GM18909 (cell line): ENCODE measurements at regions not wholly inside any gene's neighbourhood (a gene's known extent, or its start where the extent isn't known, plus 50 kb on each side); places are given as distances from the start of the nearest gene placed in this dataset.

Source experiments
- ATAC-seq: cut with Tn5 transposase; IDR thresholded peaks from one replicate; pipeline ENCODE4 v1.9.1; 2021; ENCODE audit warnings: mild to moderate bottlenecking; ENCODE audit not compliant: unreplicated experiment, poor library complexity

DNA sequence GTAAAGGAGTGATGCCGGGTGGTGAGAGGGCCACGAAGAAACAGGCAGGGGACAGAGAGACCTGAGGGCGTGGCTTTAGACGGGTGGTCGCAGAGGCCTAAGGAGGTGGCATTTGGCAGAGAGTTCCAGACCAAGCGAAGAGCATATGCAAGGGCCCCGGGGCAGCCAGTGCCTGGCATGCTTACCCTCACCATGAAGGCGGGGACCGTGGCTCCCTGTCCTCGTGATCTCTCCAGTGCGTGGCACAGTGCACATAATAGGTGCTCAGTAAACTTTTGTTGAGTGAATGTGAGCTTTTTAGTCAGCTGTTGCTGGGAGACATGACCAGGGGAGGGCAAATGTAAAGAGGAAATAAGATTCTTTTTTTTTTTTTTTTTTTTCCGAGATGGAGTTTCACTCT is 245.6 kb upstream of the GSE1 start:
- ATAC-seq: no peak

DNA sequence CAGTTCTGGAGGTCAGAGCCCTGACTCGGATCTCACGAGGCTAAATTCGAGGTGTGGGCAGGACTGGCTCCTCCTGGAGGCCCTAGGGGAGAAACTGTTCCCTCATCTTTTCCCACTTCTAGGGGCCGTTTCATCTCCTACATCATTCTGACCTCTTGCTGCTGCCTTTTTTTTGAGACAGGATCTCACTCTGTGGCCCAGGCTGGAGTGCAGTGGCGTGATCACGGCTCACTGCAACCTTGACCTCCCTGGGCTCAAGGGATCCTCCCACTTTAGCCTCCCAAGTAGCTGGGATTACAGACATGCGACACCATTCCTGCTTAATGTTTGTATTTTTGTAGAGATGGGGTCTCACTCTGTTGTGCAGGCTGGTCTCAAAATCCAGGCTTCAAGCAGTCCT is 244.1 kb upstream of the GSE1 start:
- no peak for ATAC-seq

DNA sequence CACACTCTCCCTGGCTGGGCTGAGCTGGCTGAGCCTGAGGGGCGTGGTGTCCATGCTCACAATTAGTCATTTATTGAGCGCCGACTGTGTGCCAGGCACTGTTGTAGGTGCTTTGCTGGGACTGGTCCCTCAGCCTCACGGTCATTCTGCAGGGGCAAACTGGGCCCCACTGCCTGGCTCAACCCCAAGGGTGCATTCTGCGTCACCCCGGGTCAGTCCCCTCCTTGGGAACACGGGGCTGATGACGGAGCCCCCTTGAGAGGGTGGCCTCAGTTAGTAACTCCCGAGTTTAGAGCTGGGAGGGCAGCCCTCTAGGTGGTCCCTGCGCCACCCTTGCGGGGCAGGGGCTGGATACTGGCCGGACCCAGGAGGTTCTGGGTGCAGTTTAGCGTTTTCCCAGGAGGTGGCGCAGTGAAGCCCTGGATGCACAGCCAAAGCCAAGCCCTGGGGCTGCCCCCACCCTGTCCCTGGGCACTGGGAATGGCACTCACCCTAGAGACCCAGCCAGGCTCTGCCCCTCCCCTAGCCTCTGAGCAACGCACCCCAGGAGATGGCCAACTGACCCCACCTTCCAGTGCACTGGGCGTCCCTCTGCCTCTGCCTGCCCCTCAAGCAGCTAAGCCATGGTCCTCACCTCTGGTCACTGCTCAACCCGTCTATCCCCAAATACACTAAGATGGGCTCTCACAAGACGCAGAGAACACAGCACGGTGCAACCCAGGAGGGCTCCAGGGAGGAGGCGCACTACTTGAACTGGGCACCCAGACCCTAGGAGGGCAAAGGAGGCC is 243.2 kb upstream of the GSE1 start:
- ATAC-seq: no peak

DNA sequence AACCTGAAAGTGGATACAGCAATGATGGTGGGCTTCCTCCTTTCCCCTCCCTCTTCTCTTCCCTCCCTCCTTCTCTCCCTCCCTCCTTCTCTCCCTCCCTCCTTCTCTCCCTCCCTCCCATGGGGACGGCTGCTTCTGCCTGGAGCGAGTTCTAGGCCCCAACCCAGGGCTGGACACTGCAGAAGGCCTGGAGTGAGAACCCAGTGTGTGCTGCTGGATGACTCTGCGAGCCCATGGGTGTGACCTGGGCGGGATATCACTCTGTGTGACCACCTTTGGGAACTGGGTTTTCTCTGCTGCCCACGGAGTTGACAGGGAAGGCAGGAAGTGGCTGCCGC is 242.6 kb upstream of the GSE1 start:
- no peak for ATAC-seq

DNA sequence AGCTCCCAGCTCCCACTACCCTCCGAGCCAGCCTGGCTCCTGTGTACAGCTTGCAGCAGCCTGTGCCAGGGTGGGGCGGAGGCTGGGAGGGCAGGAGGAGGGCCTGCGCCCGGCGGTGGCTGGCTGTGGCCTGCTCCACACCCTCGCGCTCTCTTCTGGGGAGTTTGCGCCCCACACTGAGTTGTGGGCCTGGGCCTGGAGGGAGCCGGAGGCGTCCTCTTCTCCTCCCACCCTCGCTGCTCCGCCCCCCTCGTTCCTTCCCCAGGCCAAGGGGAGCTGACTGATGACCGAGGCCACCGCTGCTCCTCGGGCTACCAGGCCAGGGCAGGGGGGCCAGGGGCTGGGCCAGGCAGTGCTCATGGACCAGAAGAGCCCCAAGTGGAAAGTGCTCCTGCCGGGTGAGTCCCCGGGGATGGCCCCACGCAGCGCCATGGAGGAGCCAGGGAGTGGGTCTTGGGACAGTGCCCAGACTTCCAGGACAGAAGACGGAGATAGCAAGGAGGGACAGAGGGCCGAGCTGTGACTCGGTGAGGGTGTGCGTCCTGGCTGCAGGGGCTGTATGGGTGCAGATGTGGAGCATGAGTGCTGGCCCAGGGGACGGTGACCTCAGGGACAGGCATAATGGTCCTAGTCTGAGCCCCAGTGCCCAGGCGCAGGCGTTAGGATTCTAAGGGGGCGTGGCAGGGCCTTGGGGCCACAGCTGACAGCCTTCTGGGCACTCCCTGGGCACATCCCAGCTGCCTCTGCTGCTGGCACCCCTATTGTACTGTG is 242.1 kb upstream of the GSE1 start:
- ATAC-seq: no peak

DNA sequence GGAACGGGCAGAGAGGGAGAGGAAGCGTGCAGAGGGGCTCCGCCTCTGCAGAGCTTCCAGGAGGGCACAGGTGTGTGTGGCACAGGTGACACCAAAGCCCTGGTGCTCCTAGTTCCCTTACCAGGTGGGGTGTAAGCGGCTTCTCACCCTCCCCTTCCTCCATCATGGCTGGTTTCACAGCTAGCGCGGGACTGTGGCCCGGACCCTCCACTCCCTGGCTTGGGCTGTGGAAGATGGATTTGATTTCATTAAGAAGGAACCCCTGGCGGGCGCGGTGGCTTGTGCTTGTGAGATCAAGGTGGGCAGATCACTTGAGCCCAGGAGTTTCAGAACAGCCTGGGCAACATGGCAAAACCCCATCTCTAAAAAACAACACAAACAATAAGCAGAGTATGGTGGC is 241.2 kb upstream of the GSE1 start:
- no peak for ATAC-seq

DNA sequence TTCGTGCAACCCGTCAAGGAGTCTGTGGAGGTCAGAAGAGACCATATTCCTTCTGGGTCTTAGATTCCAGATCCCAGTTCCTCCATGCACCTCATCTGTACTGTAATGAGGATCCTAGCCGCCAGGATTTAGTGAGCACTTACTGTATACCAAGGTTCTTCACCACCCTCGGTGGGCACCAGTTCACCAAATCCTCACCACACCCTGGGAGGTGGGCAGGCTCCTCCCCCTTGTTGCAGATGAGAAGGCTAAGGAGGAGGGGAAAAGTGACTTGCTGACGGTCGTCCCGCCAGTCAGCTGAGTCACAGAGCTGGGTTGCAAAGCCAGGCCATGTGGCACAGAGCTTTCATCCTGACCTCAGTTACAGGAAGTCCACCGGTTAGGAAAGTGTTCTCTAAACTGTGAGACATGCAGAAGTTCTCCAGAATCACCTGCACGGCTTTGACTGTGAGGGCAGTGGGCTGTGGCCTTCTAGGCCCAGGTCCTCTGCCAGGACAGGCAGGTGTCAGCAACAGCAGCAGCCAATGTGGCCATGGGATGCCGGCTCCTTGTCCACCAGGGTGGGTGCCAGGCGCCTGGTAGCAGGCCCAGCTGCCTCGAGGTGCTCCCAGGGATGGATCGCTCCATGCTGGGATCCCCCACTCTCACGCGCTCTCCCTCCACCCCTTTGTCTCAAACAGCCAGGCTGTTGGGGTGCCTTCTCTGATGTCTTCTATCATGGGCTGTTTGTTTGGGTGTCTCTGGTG is 240.3 kb upstream of the GSE1 start:
- no peak for ATAC-seq

DNA sequence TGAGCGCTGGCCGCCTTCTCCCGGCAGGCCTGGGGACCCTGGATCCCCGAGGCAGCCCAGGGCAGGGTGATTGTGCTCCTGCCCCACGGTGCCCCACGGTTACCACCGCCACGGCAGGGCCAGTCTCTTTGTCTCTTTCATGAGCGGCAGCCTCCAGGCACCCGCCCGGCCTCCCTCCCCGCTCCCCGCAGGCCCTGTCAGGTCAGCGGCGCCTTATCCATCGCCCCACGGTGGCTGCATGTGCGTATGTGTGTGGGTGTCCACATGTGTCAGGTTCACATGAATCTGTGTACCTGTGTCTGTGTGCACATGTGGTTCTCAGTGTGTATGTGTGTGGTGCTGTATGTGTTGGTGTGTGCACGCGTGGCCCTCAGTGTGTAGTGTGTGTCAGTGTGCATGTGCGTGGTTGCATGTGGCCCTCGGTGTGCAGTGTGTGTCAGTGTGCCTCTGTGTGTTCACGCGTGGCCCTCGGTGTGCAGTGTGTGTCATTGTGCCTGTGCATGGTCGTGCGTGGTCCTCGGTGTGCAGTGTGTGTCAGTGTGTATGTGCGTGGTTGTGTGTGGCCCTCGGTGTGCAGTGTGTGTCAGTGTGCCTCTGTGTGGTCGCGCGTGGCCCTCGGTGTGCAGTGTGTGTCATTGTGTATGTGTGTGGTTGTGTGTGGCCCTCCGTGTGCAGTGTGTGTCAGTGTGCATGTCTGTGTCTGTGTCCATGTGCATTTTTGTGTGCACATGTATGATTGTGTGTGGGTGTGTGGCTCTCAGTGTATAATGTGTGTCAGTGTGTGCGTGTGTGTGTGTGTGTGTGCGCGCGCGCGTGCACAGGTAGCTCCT is 239.2 kb upstream of the GSE1 start:
- ATAC-seq: no peak

DNA sequence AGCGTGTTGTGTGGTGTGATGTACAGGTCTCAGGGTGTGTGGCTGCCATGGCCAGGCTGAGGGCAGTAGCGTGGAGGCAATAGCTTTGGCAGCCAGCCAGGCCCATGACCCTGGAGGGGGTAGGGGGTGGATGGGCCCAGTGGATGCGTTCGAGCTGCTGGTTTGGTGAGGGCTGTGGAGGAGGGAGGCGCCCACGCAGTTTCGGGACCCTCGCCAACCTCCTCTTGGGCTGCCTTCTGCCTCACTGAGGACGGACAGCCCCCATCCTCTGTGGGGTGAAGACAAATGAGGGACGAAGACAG is 238.6 kb upstream of the GSE1 start:
- ATAC-seq: no peak

DNA sequence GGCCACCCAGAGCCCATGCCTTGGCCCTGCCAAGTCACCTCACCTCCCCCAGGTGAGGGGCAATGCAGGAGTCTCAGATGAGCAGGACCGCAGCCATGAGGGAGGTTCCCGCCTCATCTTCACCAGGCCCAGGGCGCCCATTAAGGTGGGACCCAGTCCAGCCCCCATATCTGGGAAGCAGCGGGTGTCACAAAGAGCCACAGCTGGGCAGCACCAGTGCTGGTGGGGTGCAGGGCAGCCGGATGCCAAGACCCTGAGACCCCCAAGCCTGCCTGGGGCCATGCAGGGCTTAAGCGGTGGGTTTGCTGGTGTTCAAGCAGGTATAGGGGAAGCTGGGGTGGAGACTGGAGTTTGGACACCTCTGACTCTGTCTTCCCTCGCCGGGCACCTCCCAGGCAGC is 237.8 kb upstream of the GSE1 start:
- ATAC-seq: no peak

DNA sequence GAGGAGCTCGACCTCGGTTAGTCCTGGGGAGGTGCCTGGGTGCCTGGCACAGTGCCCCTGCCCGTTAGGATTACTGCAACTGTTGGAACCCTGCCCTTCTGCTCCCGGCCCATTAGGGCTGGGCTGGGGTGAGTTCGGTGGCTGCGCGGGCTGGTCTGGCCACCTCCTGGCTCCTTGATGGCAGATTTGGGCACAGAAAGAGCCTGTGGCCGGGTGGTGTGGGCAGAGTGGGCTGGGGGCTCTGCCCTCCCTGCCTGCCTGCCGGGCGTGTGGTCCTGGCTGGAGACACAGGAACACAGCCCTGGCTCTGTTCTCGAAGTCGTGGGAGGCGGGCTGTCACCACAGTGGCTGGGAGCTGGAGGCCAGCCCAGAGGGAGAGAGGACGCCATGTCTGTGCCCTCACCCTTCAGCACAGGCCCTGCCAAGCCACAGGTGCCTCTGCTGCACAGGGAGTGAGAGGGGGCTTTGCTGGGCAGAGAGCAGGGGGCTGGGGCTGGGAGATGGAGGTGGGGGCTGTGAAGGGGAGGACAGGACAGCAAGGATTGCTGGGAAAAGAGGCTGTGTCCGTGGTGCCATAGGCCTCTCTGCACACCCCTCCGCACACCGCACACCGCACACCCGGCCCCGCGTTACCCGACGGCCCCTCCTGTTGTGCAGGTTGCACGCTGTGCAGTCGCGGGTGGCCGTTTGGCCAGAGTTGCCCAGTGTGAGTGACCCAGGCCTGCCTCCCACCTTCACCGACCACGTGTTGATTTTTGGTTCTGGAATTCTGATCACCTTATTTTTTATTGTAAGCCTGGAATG is 236.6 kb upstream of the GSE1 start:
- no peak for ATAC-seq

DNA sequence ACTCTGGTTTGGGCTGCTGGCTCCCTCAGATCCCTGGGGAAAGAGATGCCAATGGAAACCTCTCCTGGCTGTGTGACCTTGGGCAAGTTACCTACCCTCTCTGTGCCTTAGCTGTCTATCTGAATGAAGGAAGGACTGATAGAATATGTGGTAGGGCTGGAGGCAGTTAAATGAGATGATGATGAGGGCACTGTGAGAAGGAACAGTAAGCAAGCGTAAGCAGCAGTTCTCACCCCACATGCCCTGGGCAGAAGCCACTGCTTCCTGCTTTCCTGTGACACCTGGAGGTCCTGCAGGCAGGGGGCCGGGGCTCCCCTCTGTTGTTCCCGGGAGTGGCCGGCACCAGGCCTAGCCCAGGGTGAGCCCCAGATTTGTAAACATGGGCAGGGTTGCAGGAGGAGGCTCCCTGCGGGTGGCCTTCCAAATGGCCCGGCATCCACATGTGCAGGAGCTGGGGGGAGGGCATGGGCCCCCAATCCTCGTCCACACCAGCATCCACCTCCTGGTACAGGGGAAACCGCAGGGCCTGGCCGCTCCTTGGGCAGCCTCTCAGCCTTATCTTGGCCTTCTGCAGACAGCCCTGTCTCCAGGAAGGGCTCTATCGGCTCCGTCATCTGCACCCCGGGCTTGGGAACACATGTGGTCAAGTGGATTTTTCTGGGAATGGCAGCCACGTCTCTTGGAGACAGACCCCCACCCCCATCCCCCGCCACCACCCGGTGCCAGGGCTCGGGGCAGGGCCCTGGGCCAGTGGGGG is 235.6 kb upstream of the GSE1 start:
- ATAC-seq: no peak

DNA sequence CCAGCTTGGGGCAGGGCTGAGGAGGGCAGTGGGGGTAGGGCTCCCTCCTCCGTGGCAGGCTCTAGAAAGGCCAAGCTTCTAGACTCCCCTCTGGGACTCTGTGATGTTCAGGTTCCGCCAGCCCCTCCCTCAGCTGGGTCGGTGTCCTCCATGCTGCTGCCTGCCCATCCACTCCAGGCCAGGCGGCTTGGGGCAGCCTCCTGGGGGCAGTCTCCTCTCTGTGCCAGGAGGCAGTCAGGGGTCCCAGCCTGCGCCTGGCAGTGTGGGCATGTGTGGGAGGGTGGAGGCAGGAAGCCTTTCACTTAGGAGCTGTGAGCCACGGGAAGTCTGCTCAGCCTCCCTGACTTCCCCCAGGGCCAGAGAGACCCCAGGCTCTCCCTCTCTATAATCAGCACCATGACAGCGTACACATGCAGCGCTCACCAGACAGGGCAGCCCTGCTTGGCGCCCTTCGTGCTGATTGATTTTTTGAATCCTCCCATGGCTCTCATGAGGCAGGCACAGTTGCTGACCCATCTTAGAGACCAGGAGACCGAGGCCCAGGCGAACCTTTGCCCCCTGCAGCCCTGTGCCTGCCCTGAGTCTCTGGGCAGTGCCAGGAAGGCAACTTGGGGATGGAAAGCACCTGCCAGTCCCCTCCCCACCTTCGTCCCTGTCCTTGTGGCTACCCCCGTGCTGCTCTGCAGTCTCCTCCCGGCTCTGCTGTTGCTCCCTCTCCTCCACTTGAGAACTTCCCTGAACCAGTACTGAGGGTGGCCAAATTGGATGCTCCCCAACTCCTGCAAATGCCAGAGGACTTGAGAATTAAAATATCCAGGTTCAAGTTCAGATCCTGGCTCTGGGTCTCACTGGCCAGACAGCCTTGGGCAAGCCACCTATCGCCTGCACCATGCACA is 234.7 kb upstream of the GSE1 start:
- no peak for ATAC-seq

DNA sequence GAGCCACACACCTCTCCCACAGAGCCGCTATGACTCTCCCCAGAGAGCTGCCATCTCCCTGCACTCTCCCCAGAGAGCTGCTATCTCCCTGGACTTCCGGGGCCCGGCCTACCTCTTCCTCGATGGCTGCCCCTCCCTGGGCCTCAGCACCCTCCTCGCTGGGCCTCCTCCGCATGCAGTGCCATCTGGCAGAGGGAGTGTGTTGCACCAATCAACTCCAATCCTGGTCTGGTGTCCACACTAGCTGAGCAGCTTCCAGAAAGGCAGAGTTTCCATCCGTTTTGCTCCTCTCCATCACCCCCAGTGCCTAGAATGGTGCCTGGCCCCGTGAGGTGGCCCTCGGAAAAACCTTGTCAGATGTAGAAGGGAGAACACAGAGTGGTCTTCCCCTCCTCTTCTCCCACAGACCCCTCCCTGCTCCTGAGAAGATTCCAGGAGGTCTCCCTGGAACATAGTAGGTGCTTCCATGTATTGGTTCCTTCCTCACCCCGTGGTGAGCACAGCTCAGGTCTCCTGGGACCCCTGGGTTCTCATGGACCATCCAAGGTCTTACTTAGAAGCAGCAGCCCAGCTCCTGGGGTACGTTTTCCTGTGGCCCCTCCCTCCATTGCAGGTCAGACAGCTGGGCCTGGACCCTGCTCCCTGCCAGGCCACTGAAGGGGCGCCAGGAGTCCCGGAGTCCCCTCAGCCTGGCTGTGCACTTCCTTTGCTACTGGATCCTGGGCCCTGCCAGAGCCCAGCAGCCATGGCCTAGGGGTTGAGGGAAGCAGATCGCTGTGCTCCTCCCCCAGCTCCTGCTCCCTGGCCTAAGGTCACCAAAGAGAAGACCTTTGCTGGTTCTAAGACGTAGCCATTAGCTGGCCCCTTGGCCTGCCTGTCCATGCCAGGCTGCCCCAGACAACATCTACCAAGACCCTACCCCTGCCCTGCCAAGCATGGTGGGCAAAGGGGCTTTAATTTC is 233.8 kb upstream of the GSE1 start:
- no peak for ATAC-seq

DNA sequence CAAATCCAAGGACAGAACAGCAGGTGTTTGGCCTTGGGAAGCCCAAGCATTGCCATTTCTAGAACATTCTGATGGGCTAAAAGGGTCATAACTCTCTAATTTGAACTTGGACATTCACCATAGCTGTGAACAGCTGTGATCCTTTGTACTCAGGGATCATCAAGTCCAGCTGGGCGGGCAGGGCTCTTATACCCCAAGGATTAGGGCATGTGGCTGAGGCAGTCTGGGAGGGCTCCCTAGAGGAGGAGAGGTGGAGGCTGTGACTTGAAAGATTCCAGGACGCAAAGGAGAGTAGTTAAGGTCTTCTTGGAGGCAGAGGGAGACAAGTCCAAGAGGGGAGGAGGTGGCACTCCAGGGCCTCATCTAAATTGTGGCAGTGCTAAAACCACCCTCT is 233.1 kb upstream of the GSE1 start:
- ATAC-seq: no peak

DNA sequence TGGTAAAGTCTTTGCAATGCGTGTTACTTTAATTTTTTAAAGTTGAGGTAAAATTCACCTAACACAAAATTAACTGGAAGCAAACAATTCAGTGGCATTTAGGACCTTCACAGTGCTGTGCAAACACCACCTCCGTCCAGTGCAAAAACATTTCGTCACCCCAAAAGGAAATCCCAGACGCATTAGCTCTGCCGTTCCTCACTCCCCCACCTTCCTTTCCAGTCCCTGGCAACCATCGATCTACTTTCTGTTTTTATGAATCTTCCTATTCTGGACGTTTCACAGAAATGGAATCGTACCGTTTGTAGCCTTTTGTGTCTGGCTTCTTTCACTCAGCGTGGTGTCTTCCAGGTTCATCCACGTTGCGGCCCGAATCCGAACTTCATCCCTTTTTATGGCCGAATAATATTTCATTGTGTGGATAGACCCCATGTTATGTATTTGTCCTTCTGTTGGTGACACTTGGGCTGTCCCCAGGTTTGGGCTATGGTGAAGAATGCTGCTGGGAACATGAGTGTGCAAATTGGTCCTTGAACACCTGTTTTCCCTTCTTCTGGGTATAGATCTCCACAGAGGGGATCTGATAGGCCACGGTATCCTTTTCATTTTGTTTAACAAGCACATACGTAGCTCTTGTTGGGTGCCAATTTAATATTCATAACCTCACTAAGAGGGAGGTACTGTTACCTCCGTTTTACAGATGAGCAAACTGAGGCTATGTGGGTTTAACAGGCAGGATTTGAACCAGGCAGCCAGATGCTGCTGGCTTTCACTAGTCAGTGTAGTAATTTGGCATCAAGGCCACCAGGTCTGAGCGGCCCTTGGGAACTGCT is 232.0 kb upstream of the GSE1 start:
- ATAC-seq: no peak
